IMR-90 (cell line): ENCODE measurements at regions not wholly inside any gene's neighbourhood (a gene's known extent, or its start where the extent isn't known, plus 50 kb on each side); places are given as distances from the start of the nearest gene placed in this dataset.

Source experiments
- ATAC-seq: fragments of 200-7000 bp; cut with Tn5 transposase; 2 replicates; pipeline ENCODE4 v1.9.1; 2020; ENCODE audit warnings: low read depth, mild to moderate bottlenecking, moderate library complexity
- BruUV-seq: library from RNA; stranded (reverse); fragments of 400-500 nt; replicated peaks from 2 replicates; lab custom pipeline; 2021; lab: Mats Ljungman, UMichigan
- CTCF ChIA-PET: fragments of 300-600 bp; formaldehyde crosslinking; extraction: SDS; loops from one replicate; lab custom pipeline; 2021; ENCODE audit warnings: antibody characterized with exemption; lab: Yijun Ruan, JAX
- POLR2A ChIA-PET: fragments of 300-600 bp; sonication (Branson Sonifier 250); formaldehyde crosslinking; loops from one replicate; lab custom pipeline; 2022; ENCODE audit warnings: antibody characterized with exemption; ENCODE audit not compliant: unreplicated experiment; lab: Charles Lee
- DNase-seq: peaks from one replicate; pipeline ENCODE4 v3.0.0; 2013
- H2AFZ ChIP-seq: replicated peaks from 2 replicates; pipeline ENCODE3; 2013; ENCODE audit warnings: low read length, mild to moderate bottlenecking; ENCODE audit not compliant: poor library complexity
- H2AK5ac ChIP-seq: 2 replicates; pipeline ENCODE4 v1.6.1; 2013; ENCODE audit warnings: low read depth, low read length, inconsistent platforms
- H2AK9ac ChIP-seq: replicated peaks from 2 replicates; pipeline ENCODE3; 2013; ENCODE audit warnings: mild to moderate bottlenecking, low read depth, low read length, moderate library complexity; ENCODE audit not compliant: poor library complexity
- H2BK120ac ChIP-seq: 2 replicates; pipeline ENCODE4 v1.6.1; 2013; ENCODE audit warnings: low read depth, low read length, inconsistent platforms
- H2BK15ac ChIP-seq: 3 replicates; pipeline ENCODE4 v1.6.1; 2013; ENCODE audit warnings: low read depth, low read length, inconsistent platforms
- H2BK20ac ChIP-seq: 2 replicates; pipeline ENCODE4 v1.6.1; 2013; ENCODE audit warnings: low read depth, mild to moderate bottlenecking, inconsistent platforms, low read length, moderate library complexity
- H2BK5ac ChIP-seq: 2 replicates; pipeline ENCODE4 v1.6.1; 2013; ENCODE audit warnings: mild to moderate bottlenecking, low read depth, low read length, inconsistent platforms; ENCODE audit not compliant: poor library complexity, severe bottlenecking
- H3K14ac ChIP-seq: replicated peaks from 2 replicates; pipeline ENCODE4 v1.6.1; 2013; ENCODE audit warnings: low read depth, low read length, inconsistent platforms
- H3K18ac ChIP-seq: 2 replicates; pipeline ENCODE4 v1.6.1; 2013; ENCODE audit warnings: low read depth, low read length, control low read depth
- H3K23ac ChIP-seq: 2 replicates; pipeline ENCODE4 v1.6.1; 2013; ENCODE audit warnings: low read depth, low read length, inconsistent platforms
- H3K27ac ChIP-seq: 2 replicates; pipeline ENCODE4 v1.5.1; 2013; ENCODE audit warnings: mild to moderate bottlenecking, control low read depth, low read length; ENCODE audit not compliant: insufficient read depth
- H3K27me3 ChIP-seq: 2 replicates; pipeline ENCODE4 v1.6.1; 2013; ENCODE audit warnings: low read length; ENCODE audit not compliant: control insufficient read depth, insufficient read depth
- H3K36me3 ChIP-seq: 2 replicates; pipeline ENCODE4 v1.6.1; 2013; ENCODE audit warnings: low read length, mixed read lengths; ENCODE audit not compliant: control insufficient read depth, insufficient read depth
- H3K4ac ChIP-seq: 2 replicates; pipeline ENCODE4 v1.6.1; 2013; ENCODE audit warnings: low read depth, low read length, inconsistent platforms
- H3K4me1 ChIP-seq: 2 replicates; pipeline ENCODE4 v1.6.1; 2013; ENCODE audit warnings: low read length, mixed read lengths; ENCODE audit not compliant: control insufficient read depth, insufficient read depth
- H3K4me2 ChIP-seq: 2 replicates; pipeline ENCODE4 v1.6.1; 2013; ENCODE audit warnings: low read depth, mild to moderate bottlenecking, control low read depth, low read length, moderate library complexity
- H3K4me3 ChIP-seq: 2 replicates; pipeline ENCODE4 v1.5.1; 2013; ENCODE audit warnings: low read depth, mild to moderate bottlenecking, control low read depth, low read length, moderate library complexity; ENCODE audit not compliant: insufficient read depth
- H3K56ac ChIP-seq: 2 replicates; pipeline ENCODE4 v1.6.1; 2013; ENCODE audit warnings: low read length, inconsistent platforms; ENCODE audit not compliant: insufficient read depth; ENCODE audit errors: extremely low read depth
- H3K79me1 ChIP-seq, 2 experiments: 2 replicates each; pipeline ENCODE4 v1.6.1; 2013; ENCODE audit warnings: low read length in 2 of 2, inconsistent platforms in 1 of 2, low read depth in 1 of 2
- H3K9ac ChIP-seq: 2 replicates; pipeline ENCODE4 v1.6.1; 2013; ENCODE audit warnings: low read depth, low read length, control low read depth
- H3K9me1 ChIP-seq: 2 replicates; pipeline ENCODE4 v1.6.1; 2013; ENCODE audit warnings: low read length, inconsistent platforms; ENCODE audit not compliant: insufficient read depth
- H3K9me3 ChIP-seq: 2 replicates; pipeline ENCODE4 v1.6.1; 2013; ENCODE audit warnings: low read length; ENCODE audit not compliant: control insufficient read depth, insufficient read depth
- H4K20me1 ChIP-seq: 2 replicates; pipeline ENCODE4 v1.6.1; 2013; ENCODE audit warnings: low read length, inconsistent platforms; ENCODE audit not compliant: insufficient read depth
- H4K5ac ChIP-seq: 2 replicates; pipeline ENCODE4 v1.6.1; 2013; ENCODE audit warnings: mild to moderate bottlenecking, low read depth, low read length, control low read depth
- H4K8ac ChIP-seq, 2 experiments: 2 replicates each; pipeline ENCODE4 v1.6.1; 2013; ENCODE audit warnings: low read depth in 2 of 2, low read length in 2 of 2, control low read depth in 1 of 2, inconsistent platforms in 1 of 2
- H4K91ac ChIP-seq: 2 replicates; pipeline ENCODE4 v1.6.1; 2013; ENCODE audit warnings: low read depth, low read length, inconsistent platforms; ENCODE audit not compliant: insufficient read depth
- CEBPB ChIP-seq: IDR thresholded peaks from 2 replicates; pipeline ENCODE4 v1.6.1; 2012; ENCODE audit warnings: low read depth, low read length, improper control_type of control experiment
- CHD1 ChIP-seq: IDR thresholded peaks from 2 replicates; pipeline ENCODE4 v1.6.1; 2012; ENCODE audit warnings: low read depth, low read length, improper control_type of control experiment
- MAZ ChIP-seq: IDR thresholded peaks from 2 replicates; pipeline ENCODE4 v1.6.1; 2012; ENCODE audit warnings: low read depth, mild to moderate bottlenecking, low read length, improper control_type of control experiment, moderate library complexity, borderline replicate concordance
- WGBS, 2 experiments: methylation state at CpG; one replicate each; pipeline versions ENCODE4 v1.1.5 to v1.1.7; 2013; ENCODE audit warnings: missing lambda C conversion rate in 2 of 2; ENCODE audit not compliant: insufficient read length in 1 of 2; ENCODE audit errors: extremely low coverage in 2 of 2; 5-methylcytosine and 5-hydroxymethylcytosine counted together
- dilution Hi-C: fragments of 300-500 bp; cut with HindIII; formaldehyde crosslinking; loops from one replicate; pipeline ENCODE4 v1.14.3; 2018; ENCODE audit warnings: low sequenced_read_pairs; ENCODE audit not compliant: unreplicated experiment
- in situ Hi-C: fragments of 300-500 bp; cut with MboI; formaldehyde crosslinking; loops from 3 replicates; pipeline ENCODE4 v1.14.3; 2019; ENCODE audit warnings: low sequenced_read_pairs, inconsistent platforms, mixed read lengths
- intact Hi-C: fragments of 100-400 bp; cut with micrococcal nuclease; formaldehyde crosslinking; loops from 2 replicates; pipeline ENCODE4 v1.10.0; 2022

GRCh38 chr3:117633207-117633606, 923.6 kb downstream of the TUSC7 start:
- 80% methylated on average over 1 of the region's 4 CpGs; no CpG with 5 or more reads in 1 of the 2 experiments for WGBS, 2 experiments
- no peak for DNase-seq
- no peak overlapping the region for H2BK120ac ChIP-seq
- H3K27me3 ChIP-seq: no peaks in the 10 kb centered on the region
- H3K4me2 ChIP-seq: no peak overlapping the region
- no peak overlapping the region for H2BK20ac ChIP-seq
- ATAC-seq: no peak
- no peak overlapping the region for H3K23ac ChIP-seq
- H3K9me1 ChIP-seq: no peaks in the 10 kb centered on the region; the same call in 1 of the 2 replicates
- no peaks in the 10 kb centered on the region for H3K79me1 ChIP-seq
- no peak overlapping the region for H3K9ac ChIP-seq
- no peak overlapping the region for H3K14ac ChIP-seq
- no peak overlapping the region for H3K4ac ChIP-seq
- H4K91ac ChIP-seq: no peak overlapping the region
- ChIA-PET POLR2A (no interaction called here), CTCF (no interaction called here)
- TF ChIP-seq CEBPB (no peak), CHD1 (no peak), MAZ (no peak)
- in situ Hi-C loops (no loop called here), intact Hi-C loops (no loop called here), dilution Hi-C loops (no loop called here)
- no peak overlapping the region for H3K27ac ChIP-seq
- no peaks in the 10 kb centered on the region for H3K36me3 ChIP-seq
- no peaks in the 10 kb centered on the region for H4K20me1 ChIP-seq
- H3K56ac ChIP-seq: no peak overlapping the region
- no peak overlapping the region for H2BK5ac ChIP-seq
- no peak overlapping the region for H2AFZ ChIP-seq
- H3K4me1 ChIP-seq: peaks cover 10% of the 10 kb centered on the region
- H3K18ac ChIP-seq: no peak overlapping the region
- no peak overlapping the region for H3K4me3 ChIP-seq
- H2AK9ac ChIP-seq: no peak overlapping the region
- H4K8ac ChIP-seq: no peak overlapping the region
- H2AK5ac ChIP-seq: no peak overlapping the region
- BruUV-seq: no TSS peak
- H3K9me3 ChIP-seq: no peaks in the 10 kb centered on the region
- no peak overlapping the region for H2BK15ac ChIP-seq
- H4K5ac ChIP-seq: no peak overlapping the region; the same call in 1 of the 2 replicates
